WTC11 (cell line): ENCODE measurements at regions not wholly inside any gene's neighbourhood (a gene's known extent, or its start where the extent isn't known, plus 50 kb on each side); places are given as distances from the start of the nearest gene placed in this dataset.

Source experiments
- ARID4B ChIP-seq: sonication (generic); formaldehyde crosslinking; IDR thresholded peaks from 2 replicates; pipeline ENCODE4 v1.8.0; 2023; ENCODE audit warnings: missing genetic modification reagents, mild to moderate bottlenecking, borderline replicate concordance
- CREB1 ChIP-seq: sonication (generic); formaldehyde crosslinking; IDR thresholded peaks from 2 replicates; pipeline ENCODE4 v1.8.0; 2023; ENCODE audit warnings: mild to moderate bottlenecking, missing genetic modification reagents
- CTCF ChIP-seq: fragments of 200-600 bp; IDR thresholded peaks from 2 replicates; pipeline ENCODE4 v1.8.0; 2022; ENCODE audit warnings: antibody characterized with exemption
- IRF2 ChIP-seq: sonication (generic); formaldehyde crosslinking; IDR thresholded peaks from 2 replicates; pipeline ENCODE4 v1.8.0; 2022; ENCODE audit warnings: low read depth, missing genetic modification reagents, borderline replicate concordance
- PREB ChIP-seq: sonication (generic); formaldehyde crosslinking; IDR thresholded peaks from 2 replicates; pipeline ENCODE4 v1.8.1; 2022; ENCODE audit warnings: mild to moderate bottlenecking, missing genetic modification reagents, moderate library complexity, borderline replicate concordance
- RELA ChIP-seq: sonication (generic); formaldehyde crosslinking; IDR thresholded peaks from 2 replicates; pipeline ENCODE4 v1.8.1; 2022; ENCODE audit warnings: missing genetic modification reagents, mild to moderate bottlenecking, borderline replicate concordance
- TCF7 ChIP-seq: sonication (generic); formaldehyde crosslinking; IDR thresholded peaks from 2 replicates; pipeline ENCODE4 v1.8.0; 2022; ENCODE audit warnings: mild to moderate bottlenecking, low read depth, missing genetic modification reagents, moderate library complexity
- TP53 ChIP-seq: sonication (generic); formaldehyde crosslinking; IDR thresholded peaks from 2 replicates; pipeline ENCODE4 v1.8.1; 2023; ENCODE audit warnings: mild to moderate bottlenecking, missing genetic modification reagents

- TF ChIP-seq TCF7 (CRISPR knock-in tag) (no peak), CTCF (no peak), IRF2 (CRISPR knock-in tag) (no peak), TP53 (CRISPR knock-in tag) (no peak), PREB (CRISPR knock-in tag) (no peak), ARID4B (CRISPR knock-in tag) (no peak), RELA (CRISPR knock-in tag) (no peak), CREB1 (CRISPR knock-in tag) (no peak)
Observed at GRCh38 chr5:133782736-133783135, 170.4 kb upstream of the FSTL4 start.
